ENCODE measurements at regions not wholly inside any gene's neighbourhood (a gene's known extent, or its start where the extent isn't known, plus 50 kb on each side); places are given as distances from the start of the nearest gene placed in this dataset.

DNA sequence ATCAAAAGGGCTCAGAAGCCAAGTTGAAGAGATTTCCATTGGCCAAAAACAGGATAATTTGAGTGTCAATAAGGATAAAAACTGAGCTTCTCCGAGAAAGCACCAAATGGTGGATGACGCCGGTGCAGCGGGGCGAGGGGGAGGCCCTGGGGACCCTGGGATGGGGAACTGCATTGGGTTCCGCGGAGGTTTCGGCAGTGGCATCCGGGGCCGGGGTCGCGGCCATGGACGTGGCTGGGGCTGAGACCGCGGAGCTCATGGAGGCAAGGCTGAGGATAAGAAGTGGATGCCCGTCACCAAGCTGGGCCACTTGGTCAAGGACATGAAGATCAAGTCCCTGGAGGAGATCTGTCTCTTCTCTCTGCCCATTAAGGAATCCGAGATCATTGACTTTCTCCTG lies 97.2 kb downstream of the DMRTA2 start:
- Histone ChIP-seq H2AFZ (ENCODE audit: low read depth, low read length, poor library complexity, severe bottlenecking) (no peak overlapping the region), H3K9ac (ENCODE audit: low read length) (no peak overlapping the region), H3K79me2 (ENCODE audit: insufficient read depth, low read length) (no peaks in the 10 kb centered on the region), H3K4me1 (ENCODE audit: control insufficient read depth in 1 of 2, insufficient read depth in 2 of 2, low read length in 2 of 2) (no peaks in the 10 kb centered on the region), H3K36me3 (ENCODE audit: control insufficient read depth in 1 of 2, insufficient read depth in 2 of 2, low read length in 2 of 2) (no peaks in the 10 kb centered on the region), H4K20me1 (ENCODE audit: insufficient read depth) (no peaks in the 10 kb centered on the region; the same call in 1 of the 2 replicates), H3K9me3 (ENCODE audit: control insufficient read depth in 1 of 2, insufficient read depth in 1 of 2, low read depth in 1 of 2, low read length in 2 of 2) (no peaks in the 10 kb centered on the region), H3K4me2 (ENCODE audit: low read length) (no peak overlapping the region), H3K4me3 (replicated peaks in 1 of 2; ENCODE audit: low read depth in 1 of 2, low read length in 2 of 2) (no peak overlapping the region), H3K27me3 (ENCODE audit: insufficient read depth, low read length) (peaks cover 35% of the 10 kb centered on the region; the same call in 1 of the 2 replicates), H3K9me2 (ENCODE audit: insufficient read depth) (no peaks in the 10 kb centered on the region), H3K27ac (ENCODE audit: low read depth, low read length) (no peak overlapping the region)
- TF ChIP-seq RAD21 (IDR thresholded peaks at IDR 0.05; ENCODE audit: low read depth), result no peak
- TF ChIP-seq CEBPB (IDR thresholded peaks at IDR 0.05; ENCODE audit: low read depth), result no peak
- TF ChIP-seq EGR1 (IDR thresholded peaks at IDR 0.05; ENCODE audit: low read depth), result no peak
- no peak for TF ChIP-seq ZFX (IDR thresholded peaks at IDR 0.05)
- TF ChIP-seq EZH2 (IDR thresholded peaks at IDR 0.05), result no peak
- TF ChIP-seq JUND (IDR thresholded peaks at IDR 0.05), result no peak
- no peak for TF ChIP-seq ZNF274 (IDR thresholded peaks at IDR 0.05; ENCODE audit: low read depth, low read length)
- no peak for TF ChIP-seq SP1 (IDR thresholded peaks at IDR 0.05; ENCODE audit: low read depth)
- TF ChIP-seq YY1 (IDR thresholded peaks at IDR 0.05; ENCODE audit: extremely low read depth, insufficient replicate concordance, low read depth, low read length), result no peak
- TF ChIP-seq POLR2A (IDR thresholded peaks at IDR 0.05; ENCODE audit: borderline replicate concordance, extremely low read depth, insufficient read depth, insufficient read length), result no peak
- TF ChIP-seq, protein P1, sequence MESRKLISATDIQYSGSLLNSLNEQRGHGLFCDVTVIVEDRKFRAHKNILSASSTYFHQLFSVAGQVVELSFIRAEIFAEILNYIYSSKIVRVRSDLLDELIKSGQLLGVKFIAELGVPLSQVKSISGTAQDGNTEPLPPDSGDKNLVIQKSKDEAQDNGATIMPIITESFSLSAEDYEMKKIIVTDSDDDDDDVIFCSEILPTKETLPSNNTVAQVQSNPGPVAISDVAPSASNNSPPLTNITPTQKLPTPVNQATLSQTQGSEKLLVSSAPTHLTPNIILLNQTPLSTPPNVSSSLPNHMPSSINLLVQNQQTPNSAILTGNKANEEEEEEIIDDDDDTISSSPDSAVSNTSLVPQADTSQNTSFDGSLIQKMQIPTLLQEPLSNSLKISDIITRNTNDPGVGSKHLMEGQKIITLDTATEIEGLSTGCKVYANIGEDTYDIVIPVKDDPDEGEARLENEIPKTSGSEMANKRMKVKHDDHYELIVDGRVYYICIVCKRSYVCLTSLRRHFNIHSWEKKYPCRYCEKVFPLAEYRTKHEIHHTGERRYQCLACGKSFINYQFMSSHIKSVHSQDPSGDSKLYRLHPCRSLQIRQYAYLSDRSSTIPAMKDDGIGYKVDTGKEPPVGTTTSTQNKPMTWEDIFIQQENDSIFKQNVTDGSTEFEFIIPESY (IDR thresholded peaks at IDR 0.05; ENCODE audit: extremely low read depth, insufficient replicate concordance, low read length), result no peak
- TF ChIP-seq POLR2AphosphoS5 (IDR thresholded peaks at IDR 0.05; ENCODE audit: low read depth, low read length), result no peak
- no peak for TF ChIP-seq ELF1 (IDR thresholded peaks at IDR 0.05; ENCODE audit: borderline replicate concordance, low read depth)
- no peak for TF ChIP-seq SRF (IDR thresholded peaks at IDR 0.05; ENCODE audit: low read depth)
- TF ChIP-seq, protein P2, sequence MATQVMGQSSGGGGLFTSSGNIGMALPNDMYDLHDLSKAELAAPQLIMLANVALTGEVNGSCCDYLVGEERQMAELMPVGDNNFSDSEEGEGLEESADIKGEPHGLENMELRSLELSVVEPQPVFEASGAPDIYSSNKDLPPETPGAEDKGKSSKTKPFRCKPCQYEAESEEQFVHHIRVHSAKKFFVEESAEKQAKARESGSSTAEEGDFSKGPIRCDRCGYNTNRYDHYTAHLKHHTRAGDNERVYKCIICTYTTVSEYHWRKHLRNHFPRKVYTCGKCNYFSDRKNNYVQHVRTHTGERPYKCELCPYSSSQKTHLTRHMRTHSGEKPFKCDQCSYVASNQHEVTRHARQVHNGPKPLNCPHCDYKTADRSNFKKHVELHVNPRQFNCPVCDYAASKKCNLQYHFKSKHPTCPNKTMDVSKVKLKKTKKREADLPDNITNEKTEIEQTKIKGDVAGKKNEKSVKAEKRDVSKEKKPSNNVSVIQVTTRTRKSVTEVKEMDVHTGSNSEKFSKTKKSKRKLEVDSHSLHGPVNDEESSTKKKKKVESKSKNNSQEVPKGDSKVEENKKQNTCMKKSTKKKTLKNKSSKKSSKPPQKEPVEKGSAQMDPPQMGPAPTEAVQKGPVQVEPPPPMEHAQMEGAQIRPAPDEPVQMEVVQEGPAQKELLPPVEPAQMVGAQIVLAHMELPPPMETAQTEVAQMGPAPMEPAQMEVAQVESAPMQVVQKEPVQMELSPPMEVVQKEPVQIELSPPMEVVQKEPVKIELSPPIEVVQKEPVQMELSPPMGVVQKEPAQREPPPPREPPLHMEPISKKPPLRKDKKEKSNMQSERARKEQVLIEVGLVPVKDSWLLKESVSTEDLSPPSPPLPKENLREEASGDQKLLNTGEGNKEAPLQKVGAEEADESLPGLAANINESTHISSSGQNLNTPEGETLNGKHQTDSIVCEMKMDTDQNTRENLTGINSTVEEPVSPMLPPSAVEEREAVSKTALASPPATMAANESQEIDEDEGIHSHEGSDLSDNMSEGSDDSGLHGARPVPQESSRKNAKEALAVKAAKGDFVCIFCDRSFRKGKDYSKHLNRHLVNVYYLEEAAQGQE (IDR thresholded peaks at IDR 0.05; ENCODE audit: low read depth), result no peak
- TF ChIP-seq, protein P3, sequence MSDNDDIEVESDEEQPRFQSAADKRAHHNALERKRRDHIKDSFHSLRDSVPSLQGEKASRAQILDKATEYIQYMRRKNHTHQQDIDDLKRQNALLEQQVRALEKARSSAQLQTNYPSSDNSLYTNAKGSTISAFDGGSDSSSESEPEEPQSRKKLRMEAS (IDR thresholded peaks at IDR 0.05), result no peak
- DNase-seq (ENCODE audit: low read depth, low spot score) (no peak), ATAC-seq (no peak)
- no TSS peak for BruUV-seq (replicated peaks)
- RAD21 ChIA-PET (ENCODE audit: low non-redundant PET in 1 of 2, low total read pairs in 2 of 2, uncharacterized antibody in 2 of 2, unreplicated experiment in 2 of 2), result no interaction called here
- CTCF ChIA-PET, result no interaction called here
- intact Hi-C loops (cut with micrococcal nuclease), result no loop called here
- POLR2A ChIA-PET, result no interaction called here
